NCI-H510A (cell line): ENCODE measurements at regions not wholly inside any gene's neighbourhood (a gene's known extent, or its start where the extent isn't known, plus 50 kb on each side); places are given as distances from the start of the nearest gene placed in this dataset.
A peak's percentile ranks its signal among the peaks of the same experiment; 100 is the strongest.

Source experiments
- DNase-seq: peaks from one replicate; lab custom pipeline; 2025; lab: John Stamatoyannopoulos, UW

DNA sequence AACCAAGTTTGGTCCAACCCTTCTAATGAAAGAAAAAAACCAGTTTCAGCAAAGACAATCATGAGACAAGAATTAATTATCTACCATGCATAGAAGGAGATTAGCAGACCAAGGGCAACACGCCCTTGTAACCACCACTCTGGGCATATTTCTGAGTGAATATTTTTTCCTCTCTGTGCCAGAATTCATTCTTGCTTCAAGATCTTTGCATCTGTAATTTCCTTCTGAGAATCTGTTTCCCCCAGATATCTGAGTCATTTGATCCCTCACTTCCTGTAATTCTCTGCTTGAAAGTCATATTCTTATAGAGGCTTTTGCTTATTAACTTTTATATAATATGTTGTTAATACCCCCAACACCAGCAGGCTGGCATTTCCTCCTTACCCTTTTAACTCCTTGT, 243.7 kb downstream of the SLC16A7 start:
- no peak for DNase-seq

DNA sequence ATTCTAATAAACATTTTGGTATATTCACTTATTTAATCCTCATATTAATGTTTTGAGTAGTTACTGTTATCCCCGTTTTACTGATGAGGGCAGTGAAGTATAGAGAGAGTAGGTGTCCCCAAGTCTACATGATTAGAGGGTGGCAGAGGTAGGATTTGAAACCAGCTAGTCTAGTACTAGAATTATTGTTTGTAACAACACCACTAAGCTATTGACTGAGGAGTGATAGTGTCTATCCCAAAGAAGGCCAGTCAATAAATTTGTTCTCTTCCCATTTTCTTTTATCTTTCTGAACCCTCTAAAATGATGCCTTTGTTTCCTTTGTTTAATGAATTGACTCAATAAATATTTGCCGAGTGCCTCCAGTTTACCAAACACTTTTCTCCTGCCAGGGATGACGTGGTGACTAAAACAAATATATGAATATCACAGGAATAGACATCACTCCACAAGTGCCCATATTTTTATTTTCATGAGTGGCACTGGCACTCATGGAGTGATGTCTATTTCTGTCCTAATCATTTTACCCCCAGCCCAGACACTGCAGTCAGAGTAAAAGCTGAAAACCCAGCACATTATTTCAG, 247.5 kb downstream of the SLC16A7 start:
- DNase-seq: peak; percentile 54

DNA sequence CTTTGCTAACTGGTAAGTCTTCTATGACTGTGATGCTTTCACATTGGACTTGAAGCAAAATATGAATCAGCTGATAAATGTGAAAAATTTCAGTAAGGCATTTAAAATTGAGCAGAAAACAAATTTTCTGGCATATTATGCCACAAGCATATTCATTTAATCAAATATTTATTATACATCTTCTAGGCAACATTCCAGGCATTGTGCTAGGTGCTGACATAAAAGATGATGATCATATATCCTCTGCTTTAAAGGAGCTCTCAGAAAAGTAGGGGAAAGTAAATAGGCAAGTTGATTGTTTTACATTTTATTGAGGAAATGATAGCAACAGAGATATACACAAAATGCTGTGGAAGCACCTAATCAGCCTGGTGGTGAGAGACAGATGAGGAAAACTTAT, 248.9 kb downstream of the SLC16A7 start:
- DNase-seq: no peak

DNA sequence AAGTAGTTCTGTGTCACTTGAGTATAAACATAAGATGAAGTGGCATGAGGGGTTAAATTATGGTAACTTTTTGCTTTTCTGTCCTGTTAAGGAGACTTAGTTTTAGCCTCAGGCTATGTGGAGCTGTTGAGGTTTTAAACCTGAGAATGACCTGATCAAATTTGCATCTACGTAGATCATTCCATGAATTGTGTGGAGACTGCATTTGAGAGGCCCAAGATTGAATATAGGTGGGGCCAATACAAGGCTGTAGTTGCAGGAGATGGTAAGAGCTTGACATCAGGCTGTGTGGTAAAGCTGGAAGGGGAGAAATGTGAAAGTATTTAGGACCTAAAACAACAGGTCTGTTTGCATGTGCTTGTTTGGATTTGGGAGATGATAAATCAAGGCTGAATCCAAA, 249.5 kb downstream of the SLC16A7 start:
- DNase-seq: no peak

DNA sequence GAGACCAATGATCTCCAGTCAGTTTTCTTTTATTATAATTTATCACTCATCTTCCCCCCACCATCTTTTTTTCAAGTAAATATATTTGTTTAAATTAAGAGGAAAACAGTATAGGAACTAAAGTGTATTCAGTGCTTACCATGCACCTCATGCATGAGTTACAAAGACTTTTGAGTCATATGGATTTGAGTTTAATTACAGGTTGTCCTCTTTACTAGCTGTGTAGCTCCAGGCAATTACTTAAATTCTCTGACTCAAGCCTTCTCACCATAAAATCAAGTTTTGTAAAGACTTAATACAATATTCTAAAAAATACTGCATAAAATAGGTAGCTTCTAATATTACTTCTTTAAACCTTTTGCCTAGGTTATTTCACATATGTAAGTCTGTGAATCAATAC, 251.3 kb downstream of the SLC16A7 start:
- no peak for DNase-seq

DNA sequence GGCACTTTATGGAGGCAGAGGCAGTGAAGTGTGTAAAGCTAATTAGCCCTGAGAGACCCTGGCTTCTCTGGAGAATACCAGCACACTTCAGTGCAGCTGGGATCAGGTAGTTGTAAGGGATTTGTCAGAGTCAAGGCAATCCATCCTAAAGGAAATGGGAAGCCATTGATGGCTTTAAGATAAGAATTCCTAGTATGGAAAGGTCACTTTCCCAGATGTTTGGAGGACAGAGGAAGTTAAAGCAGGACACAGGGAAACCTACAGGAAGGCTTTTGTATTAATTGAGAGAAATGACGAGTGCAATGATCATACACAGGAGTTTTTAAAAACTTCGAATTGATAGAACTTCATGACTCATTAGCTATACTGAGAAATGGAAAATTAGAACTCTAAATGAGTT, 254.4 kb downstream of the SLC16A7 start:
- DNase-seq: no peak

DNA sequence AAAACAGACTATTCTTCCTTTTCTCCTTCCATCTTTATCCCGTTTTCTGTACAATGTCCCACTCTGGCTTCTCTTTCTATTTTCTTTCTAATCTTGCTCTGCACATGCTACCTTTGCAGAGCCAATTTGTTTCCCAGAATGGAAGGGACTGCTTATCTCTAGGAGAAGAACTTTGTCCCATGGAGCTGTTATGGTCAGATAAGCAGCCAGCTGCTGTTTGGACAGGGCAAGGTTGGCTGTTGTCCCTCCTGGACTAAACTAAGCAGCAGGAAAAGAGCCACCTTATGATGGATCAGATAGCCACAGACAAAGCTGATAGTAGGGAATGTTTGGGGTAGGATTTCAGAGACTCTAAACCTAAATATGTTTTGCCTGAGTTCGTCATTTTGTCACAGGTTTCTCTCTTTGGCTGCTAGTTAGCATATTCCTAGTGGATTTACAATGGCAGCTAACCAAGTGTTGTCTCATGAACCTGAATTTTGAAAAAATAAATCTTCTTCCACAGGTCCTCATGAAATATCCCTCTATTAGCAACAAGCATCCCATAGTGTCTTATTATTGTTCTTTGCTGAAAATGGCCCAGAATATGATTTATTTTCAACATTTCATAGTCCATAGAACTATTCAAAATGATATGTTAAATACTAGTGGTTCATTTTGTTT, 262.8 kb downstream of the SLC16A7 start:
- no peak for DNase-seq

DNA sequence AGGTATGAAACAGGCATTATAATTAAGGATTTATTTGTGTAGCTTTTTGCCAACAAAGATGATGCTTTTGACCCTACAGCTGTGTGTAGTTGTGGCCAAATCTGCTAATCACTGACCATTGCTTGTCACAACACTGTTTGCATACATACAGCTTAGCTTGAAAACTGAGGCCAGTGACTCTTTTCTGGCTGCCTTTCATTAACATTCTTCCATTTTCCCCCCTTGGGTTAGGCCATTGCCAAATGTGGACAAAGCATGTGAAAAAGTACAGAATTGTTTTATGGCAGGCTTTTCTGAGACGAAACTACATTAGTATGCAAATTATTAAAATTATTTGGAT, 263.3 kb downstream of the SLC16A7 start:
- DNase-seq: no peak

DNA sequence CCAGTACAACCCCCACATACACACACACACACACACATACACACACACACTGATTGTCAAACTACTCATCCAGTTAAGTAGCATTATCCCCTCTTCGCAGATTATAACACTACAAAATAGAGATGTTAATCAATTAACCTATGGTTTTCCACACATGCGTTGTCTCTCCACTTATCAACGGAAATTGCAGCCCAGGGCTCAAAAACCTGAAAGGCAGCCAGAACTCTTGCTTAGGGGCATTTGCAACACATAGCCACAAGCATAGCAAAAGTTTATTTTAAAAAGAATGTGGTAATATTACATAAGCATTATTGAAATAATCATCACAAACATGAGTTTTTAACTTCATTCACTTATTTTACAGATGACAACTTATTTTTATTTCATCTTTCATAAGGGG, 265.8 kb downstream of the SLC16A7 start:
- DNase-seq: no peak

DNA sequence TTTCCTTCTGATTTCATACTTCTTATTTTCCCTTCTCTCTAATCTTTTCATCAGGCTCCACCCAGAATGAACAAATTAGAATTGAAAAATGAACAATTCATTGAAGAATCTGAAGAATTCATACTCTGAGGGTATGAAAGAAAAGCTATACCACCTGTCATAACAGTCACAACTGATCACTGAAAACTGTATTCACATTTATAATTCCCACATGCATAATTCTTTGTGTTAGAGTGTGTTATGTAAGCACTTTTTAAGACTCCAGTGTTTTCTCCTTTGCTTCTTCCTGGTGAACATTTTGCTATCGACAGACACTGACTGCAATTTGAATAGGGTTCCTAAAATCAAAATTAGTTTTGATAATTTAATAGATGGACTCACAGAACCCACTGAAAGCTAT, 271.2 kb downstream of the SLC16A7 start:
- DNase-seq: no peak

DNA sequence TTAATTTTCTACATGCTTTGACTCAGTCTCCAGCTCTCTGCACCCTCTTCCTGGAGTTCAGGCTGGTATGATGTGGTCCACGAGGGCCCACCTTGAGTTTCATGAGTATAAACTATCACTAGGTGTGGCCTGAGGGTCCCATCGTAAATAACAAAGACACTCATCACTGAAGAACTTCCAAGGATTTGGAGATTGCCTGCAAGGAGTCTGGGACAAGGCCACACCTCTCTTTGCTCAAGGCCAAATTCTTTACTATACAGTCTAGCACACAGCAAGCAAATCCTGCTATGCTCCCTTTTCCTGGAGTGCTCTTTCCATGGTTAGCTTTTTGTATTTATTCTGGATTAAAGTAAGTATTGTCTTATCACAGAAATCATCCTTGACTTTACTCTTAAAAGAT, 271.9 kb downstream of the SLC16A7 start:
- no peak for DNase-seq

DNA sequence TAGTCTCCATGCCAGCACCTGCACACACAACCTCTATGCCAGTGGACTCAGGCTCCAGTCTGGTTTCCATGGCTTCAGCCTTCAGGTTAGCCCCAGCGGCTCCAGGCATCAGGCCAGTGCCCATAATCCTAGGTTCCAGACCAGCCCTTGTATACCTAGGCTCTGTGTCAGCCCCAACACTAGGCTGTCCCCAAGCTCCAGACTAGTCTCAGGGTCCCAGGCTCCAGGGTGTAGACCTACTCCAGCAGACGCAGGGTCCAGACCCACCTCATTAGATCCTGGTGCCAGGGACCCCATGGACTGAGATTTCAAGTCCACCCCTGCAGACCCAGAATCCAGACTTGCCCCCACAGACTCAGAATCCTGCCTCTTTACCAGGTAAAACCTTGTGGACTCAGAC, 275.9 kb downstream of the SLC16A7 start:
- no peak for DNase-seq

DNA sequence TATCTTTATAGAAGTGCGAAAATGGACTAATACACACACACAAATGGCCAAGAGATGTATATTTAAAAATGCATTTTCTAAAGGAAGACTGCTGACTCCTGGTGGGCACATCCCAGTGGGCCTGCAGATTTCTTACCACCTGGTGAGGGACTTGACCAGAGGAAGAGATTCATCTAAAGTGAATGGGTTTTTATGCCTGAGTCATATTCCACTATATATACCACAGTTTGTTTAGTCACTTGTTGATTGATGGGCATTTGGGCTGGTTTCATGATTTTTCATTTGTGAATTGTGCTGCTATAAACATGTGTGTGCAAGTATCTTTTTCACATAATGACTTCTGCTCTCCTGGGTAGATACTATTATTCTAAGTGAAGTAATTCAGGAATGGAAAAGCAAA, 277.3 kb downstream of the SLC16A7 start:
- no peak for DNase-seq

DNA sequence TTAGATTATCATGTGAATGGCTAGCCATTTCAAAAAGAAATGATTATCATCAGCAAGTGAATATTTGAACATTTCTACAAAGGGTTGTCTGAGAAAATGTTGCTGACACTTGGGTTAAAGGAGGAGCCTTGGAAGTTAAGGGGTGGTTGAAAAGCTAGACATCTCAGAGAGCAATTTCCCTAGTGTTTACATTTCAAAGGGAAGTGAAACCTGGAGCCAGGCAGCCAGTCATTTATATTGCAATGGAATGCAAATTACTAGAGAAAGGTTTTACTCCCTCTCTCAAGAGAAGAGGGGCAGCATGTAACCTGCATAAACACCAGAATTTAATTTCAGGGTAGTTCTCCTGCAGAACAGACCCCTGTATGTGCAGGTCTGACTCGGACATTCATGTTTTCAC, 279.0 kb downstream of the SLC16A7 start:
- DNase-seq: no peak

DNA sequence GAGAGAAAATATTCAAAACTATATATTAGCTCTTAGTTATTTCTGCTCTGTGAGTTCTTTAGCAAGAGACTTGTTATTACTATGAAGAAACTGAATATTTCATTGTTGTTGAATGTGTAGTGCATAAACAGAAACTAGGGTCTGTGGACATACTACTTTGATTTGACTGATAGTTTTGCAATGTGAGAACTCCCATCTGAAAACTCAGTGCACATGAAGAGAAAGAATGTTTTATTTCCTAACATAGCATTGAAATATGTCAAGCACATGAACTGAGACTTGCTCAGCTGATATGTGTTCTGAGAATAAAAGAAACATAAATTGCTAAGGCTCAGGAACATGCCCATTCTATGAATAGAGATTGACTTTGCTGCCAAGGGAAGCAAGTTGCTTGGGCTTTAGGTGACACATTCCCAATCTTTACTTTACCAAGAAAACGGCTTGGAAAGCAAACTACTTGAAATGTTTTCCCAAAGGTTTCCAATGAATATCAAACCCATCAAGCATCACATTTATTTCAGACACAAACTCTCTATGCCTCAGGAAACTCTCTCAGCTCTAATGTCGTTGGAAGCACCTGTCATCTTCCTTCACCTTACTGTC, 290.4 kb downstream of the SLC16A7 start:
- no peak for DNase-seq

DNA sequence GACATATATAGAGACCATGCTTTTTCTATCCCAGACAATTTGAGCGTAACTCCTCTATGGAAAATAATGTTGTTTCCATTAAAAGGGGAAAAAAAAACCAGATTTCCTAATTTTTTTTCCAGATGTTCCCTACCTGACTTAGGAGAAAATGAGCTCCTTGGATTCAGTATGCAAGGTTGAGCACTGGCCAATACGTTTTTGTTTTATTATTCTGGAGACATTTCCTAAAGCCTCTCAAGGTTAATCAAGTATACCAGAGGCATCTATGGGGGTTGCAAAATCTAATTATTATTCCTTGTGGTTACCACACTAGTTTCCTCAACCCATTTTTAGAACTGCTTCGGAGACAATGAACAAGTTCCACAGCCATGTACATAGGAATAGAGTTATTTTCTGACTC, 291.3 kb downstream of the SLC16A7 start:
- no peak for DNase-seq

DNA sequence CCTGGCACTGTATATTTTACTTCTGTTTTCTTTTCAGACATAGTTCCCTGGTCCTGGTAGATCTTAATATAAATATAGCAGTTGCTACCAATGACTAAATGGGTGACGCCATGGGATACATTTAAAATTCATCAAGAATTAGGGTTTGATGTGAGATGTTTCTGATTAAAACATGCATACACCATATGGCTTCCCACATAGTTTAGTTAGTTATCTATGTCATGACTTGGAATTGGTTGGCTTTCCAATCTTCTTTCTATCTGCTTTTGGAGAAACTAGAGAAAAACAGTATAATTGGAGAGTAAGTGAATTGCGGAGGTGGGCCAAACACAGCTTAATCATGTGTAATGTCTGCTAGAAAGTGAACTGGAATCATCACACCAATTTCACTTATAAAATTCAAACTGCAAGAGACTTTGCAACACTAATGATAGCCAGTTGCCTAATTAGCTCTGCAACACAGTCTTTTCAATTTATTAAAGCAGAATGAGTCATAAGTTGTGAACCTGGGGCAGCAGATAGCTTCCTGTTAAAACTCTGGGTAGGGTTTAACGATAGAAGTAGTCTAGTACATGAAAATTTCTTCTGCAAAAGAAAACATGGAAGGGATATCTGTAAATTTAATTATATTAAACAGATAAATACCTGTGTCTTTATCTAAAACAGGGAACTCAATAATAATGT, 295.2 kb downstream of the SLC16A7 start:
- no peak for DNase-seq

DNA sequence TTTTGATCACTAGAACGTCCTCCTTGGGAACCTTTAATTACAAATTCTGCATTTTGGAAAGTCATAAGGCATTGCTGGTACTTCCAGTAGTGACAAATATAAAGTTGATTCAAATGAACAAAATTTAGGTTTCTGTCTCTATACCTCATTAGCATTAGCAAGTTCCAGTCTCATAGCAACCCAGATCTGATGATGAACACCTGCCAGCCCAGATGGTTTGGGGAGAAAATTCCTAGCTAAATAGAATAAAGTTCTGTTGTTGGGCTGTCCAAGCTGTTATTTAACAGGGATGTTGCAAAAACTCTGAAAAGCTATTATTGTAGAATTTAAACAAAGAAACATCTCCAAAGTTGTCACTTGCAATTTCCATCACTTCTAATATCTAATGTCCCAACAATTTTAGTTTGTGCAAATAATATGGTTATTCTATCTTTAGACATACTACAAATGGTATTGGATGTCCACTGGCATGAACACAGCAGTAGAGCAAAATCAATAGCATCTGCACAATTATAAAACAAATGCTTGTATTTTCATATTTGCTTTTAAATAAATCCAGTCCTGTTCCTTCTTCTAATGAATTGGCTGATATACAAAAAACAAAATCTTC, 299.4 kb downstream of the SLC16A7 start:
- DNase-seq: no peak

DNA sequence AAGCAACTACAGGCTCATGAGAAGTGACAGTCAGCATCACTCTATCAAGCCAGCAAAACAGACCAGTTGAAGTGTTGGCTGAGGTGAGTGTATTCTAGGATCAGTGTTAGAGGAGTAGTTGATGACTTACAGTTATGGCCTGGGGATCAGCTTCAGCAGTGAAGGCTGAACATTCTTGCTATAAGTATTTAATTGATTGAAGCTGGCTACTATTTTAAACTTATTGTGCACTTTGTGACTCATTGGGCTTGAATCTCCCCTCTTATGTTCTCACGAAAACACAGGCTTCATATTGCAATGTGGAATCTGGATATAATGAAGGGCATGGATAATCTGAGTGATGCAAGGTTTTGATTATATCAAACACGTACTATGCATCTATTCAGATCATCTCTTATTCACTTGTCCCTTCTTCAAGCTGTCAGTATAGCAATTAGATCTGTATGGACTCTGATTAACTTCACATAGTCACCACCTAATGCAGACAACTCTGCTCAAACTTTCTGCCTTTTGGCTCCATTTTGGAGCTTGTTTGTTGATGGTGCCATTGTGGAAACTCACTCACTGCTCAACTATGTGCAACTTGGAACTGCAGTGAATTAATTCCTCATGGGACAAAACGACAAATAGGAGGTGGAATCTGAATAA, 309.2 kb downstream of the SLC16A7 start:
- DNase-seq: no peak

DNA sequence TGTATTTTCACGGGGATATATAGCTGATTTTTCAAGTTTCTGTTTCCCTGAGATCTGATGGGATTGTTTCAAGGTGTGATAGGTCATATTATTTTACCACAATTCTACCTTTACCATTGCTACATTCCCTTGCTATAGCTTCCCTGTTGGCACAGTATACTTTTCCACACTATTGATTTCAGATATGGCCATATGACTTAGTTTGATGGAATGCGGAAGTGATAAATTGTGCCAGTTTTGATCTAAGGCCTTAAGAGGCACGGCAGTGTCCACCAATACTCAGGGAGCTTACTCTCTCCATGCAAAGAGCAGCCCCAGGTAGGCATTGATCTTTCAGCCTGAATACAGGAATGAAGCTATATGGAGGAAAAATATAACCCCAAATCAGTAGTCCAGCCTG, 315.7 kb downstream of the SLC16A7 start:
- no peak for DNase-seq

DNA sequence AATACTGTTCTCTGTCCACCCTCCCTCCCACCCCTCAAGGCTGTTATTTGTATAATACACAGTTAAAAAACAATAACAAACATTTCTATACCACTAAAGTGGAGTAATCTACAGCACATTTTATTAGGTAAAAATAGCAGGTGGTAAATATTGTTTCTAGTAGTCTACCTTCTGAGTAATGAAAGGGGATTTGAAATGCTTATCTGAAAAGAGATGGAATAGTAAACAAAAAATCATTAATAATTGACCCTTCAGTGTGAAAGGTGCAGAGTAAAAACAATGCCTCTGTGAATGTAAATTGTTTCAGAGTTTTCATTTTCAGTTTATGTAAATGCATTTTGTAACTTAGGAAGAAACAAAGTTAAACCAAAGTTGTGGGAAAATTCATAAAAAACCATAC, 321.2 kb downstream of the SLC16A7 start:
- DNase-seq: no peak

DNA sequence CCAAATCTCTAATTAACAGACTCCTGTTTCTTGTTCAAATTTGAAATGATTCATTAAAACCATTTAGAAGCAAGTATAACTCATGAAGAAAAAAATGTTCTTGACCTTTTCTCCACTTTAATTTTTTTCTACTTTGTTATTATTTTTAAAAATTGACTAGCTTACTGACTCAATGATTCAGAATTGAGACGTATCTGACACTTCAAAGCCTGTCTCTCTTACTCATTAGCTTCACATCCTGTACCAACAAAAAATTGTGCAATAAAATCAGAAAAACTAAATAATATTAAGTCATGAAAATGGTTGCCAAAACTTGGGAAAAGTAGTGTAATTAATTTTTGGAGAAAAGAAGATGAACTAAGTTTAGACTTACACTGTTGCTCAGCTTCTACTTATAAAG, 331.2 kb downstream of the SLC16A7 start:
- no peak for DNase-seq

DNA sequence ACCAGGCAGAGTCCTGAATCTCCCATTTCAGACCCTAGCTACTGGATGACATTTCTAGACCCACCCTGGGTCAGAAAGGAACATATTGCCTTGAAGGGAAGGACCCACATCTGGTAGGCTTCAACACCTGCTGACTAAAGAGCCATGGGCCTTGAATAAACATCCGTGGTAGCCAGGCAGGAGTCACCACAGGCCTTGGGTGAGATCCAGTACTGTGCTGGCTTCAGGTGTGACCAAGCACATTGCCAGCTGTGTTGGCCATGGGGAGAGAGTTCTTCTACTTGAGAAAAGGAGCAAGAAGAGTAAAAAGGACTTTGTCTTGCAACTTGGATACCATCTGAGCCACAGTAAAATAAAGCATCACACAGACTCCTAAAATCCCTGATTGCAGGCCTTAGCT, 332.6 kb downstream of the SLC16A7 start:
- no peak for DNase-seq
